ENCODE measurements at regions not wholly inside any gene's neighbourhood (a gene's known extent, or its start where the extent isn't known, plus 50 kb on each side); places are given as distances from the start of the nearest gene placed in this dataset.

DNA sequence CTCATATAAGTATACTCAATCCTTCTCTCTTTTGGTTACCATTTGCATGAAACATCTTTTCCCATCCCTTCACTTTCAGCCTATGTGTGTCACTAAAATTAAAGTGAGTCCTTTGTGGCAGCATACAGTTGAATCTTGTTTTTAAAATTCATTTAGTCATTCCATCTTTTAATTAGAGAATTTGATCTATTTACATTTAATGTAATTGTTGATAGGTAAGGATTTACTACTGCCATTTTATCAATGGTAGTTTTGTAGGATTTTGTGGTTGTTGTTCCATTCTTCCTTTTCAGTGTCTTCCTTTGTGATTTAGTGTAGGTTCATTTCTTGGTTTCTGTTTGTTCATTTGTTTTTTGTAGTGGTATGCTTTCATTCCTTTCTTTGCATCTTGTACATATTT lies 191.9 kb upstream of the CTNNB1 start:
- in situ Hi-C loops (cut with MboI; ENCODE audit: low sequenced_read_pairs, unreplicated experiment) = no loop called here
- DNase-seq (ENCODE audit: low spot score) = no peak
- TF ChIP-seq, protein P1, sequence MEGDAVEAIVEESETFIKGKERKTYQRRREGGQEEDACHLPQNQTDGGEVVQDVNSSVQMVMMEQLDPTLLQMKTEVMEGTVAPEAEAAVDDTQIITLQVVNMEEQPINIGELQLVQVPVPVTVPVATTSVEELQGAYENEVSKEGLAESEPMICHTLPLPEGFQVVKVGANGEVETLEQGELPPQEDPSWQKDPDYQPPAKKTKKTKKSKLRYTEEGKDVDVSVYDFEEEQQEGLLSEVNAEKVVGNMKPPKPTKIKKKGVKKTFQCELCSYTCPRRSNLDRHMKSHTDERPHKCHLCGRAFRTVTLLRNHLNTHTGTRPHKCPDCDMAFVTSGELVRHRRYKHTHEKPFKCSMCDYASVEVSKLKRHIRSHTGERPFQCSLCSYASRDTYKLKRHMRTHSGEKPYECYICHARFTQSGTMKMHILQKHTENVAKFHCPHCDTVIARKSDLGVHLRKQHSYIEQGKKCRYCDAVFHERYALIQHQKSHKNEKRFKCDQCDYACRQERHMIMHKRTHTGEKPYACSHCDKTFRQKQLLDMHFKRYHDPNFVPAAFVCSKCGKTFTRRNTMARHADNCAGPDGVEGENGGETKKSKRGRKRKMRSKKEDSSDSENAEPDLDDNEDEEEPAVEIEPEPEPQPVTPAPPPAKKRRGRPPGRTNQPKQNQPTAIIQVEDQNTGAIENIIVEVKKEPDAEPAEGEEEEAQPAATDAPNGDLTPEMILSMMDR (IDR thresholded peaks at IDR 0.05; ENCODE audit: borderline replicate concordance, control extremely low read depth, extremely low read depth, insufficient read depth, missing control alignments) = no peak

DNA sequence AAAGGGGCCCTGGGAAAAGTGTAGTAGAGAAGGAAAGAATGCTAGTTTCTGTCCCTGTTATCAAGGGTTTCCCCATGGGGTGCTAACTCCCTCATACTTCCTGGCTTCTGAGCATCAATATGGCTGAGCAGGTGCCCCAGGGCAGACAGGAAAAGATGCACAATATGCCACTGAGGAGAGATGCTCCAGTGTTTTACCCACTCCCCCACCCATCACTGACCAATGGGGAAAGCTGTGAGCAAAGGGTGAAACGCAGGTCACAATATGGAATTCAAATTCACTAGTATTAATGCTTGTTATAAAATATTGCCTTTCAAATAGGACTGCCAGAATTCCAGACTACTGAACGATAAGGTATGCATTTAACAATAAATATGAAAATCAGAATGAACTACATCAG lies 187.5 kb upstream of the CTNNB1 start:
- TF ChIP-seq, protein P1 (IDR thresholded peaks at IDR 0.05; ENCODE audit: borderline replicate concordance, control extremely low read depth, extremely low read depth, insufficient read depth, missing control alignments) = no peak
- in situ Hi-C loops (cut with MboI; ENCODE audit: low sequenced_read_pairs, unreplicated experiment) = no loop called here
- no peak for DNase-seq (ENCODE audit: low spot score)

DNA sequence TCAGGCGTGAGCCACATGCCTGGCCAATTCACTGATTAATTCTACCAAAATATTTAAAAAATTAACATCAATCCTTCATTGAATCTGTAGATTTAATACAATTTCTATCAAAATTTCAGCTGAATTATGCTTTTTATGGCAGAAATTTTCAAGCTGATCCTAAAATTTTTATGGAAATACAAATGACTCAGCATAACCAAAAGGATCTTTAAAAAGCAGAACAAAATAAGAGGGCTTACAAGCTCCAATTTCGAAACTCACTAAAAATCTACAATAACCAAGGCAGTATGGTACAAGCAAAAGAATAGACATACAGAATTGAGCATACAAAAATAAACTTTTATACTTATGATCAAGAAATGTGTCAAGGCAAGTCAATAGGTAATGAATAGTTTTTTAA lies 180.4 kb upstream of the CTNNB1 start:
- no peak for DNase-seq (ENCODE audit: low spot score)
- in situ Hi-C loops (cut with MboI; ENCODE audit: low sequenced_read_pairs, unreplicated experiment) = no loop called here
- TF ChIP-seq, protein P1 (IDR thresholded peaks at IDR 0.05; ENCODE audit: borderline replicate concordance, control extremely low read depth, extremely low read depth, insufficient read depth, missing control alignments) = no peak

DNA sequence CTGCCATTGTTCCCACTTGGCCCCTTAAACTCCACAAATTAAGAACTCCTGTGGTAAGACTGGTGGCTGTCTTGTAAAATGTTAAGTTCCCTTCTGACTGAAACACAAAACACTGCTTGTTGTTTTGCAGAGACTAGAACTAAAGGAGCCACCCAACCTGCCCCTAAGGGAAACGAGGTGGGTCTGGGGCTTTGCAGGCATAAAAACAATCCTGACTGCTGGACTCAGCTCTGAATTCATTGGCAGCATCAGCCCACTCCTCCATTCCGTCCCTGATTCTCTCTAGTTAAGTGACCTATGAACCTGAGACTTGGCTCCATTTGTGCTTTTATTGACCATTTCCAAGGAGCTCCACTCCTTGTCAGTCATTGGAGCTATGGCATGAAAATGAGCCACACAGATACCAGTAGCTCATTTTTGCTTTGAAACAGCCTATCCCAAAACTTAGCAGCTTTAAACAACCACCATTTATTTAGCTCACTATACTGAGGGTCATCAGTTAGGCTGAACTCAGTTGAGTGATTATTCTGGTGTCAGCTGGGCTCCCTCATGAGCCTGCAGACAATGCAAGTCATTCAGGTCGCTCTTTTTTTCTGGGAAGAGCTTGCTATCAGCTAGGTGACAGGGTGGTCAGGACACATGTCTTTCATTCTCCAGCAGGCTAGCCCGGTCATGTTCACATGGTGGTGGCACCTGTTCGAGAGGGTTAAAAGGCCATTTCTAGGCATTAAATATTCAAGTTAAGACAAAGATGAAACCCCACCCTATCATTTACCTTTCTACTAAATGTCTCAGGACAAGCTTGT lies 175.1 kb upstream of the CTNNB1 start:
- in situ Hi-C loops (cut with MboI; ENCODE audit: low sequenced_read_pairs, unreplicated experiment) = no loop called here
- TF ChIP-seq, protein P1 (IDR thresholded peaks at IDR 0.05; ENCODE audit: borderline replicate concordance, control extremely low read depth, extremely low read depth, insufficient read depth, missing control alignments) = no peak

DNA sequence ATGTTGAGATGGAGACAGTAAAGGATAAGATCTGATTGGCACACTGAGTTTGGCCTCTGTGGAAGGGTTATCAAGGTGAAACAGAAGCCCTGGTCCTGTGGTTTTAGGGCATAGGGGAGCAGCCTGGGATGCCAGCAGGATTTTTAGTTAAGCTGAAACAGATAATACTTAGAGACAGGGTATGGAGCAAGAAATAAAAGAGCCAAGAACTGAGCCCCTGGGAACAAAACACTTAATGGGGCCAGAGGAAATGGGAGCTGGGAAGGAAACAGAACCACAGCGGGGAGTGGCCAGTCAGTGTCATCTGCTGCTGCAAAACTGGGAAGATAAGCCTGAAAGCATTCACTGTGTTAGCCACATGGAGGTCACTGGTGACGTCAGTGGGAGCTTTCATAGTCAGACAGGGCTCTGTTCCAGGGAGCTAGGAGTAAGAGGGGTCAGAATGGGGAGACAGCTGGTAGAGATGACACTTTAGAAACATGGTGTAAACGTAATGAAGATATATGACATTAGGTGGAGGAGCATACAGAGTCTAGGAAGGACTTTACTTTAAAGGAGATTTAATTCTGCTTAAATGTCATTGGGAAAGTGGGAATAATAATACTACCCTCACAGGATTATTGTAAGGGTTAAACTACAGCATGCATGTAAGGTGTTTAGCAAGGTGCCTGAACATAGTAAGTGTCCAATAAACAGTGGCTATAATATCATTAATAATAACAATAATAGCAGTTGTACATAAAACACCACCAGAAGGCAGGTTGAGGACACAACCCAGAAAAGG lies 172.7 kb upstream of the CTNNB1 start:
- DNase-seq (ENCODE audit: low spot score) = no peak
- in situ Hi-C loops (cut with MboI; ENCODE audit: low sequenced_read_pairs, unreplicated experiment) = no loop called here
- TF ChIP-seq, protein P1 (IDR thresholded peaks at IDR 0.05; ENCODE audit: borderline replicate concordance, control extremely low read depth, extremely low read depth, insufficient read depth, missing control alignments) = no peak

More for the DNA sequence above, 175.1 kb upstream of the CTNNB1 start:
- no peak for DNase-seq (ENCODE audit: low spot score)

DNA sequence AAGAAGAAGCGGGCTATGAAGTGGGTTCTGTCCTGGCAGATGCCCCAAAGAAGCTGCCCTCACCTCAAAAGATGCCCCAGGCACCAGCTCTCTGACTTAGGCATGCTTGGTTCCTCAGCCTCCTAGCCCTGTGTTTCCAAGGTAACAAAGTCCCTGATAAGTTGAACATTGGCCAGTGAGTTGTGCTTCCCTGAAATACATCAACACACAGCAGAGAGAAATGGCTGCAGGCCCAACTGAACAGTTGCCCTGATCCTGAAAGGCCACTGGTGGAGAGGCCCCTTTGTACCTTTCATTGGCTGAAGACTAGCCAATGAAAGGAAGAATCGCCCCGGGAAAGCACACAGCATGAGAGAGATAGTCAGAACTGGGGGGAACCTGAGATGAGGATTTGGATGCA lies 169.9 kb upstream of the CTNNB1 start:
- in situ Hi-C loops (cut with MboI; ENCODE audit: low sequenced_read_pairs, unreplicated experiment) = no loop called here
- TF ChIP-seq, protein P1 (IDR thresholded peaks at IDR 0.05; ENCODE audit: borderline replicate concordance, control extremely low read depth, extremely low read depth, insufficient read depth, missing control alignments) = no peak
- no peak for DNase-seq (ENCODE audit: low spot score)

All from GM13976 (cell line).